Endodermal cell (in vitro differentiated cells): ENCODE measurements at regions not wholly inside any gene's neighbourhood (a gene's known extent, or its start where the extent isn't known, plus 50 kb on each side); places are given as distances from the start of the nearest gene placed in this dataset.

Experiments
- DNase-seq: peaks from one replicate; pipeline ENCODE4 v3.0.0-alpha.2; 2017
- H3K27ac ChIP-seq: 2 replicates; pipeline ENCODE4 v1.5.1; 2013; ENCODE audit warnings: mild to moderate bottlenecking, low read depth, low read length, moderate library complexity
- H3K27me3 ChIP-seq: 2 replicates; pipeline ENCODE4 v1.6.1; 2013; ENCODE audit warnings: mild to moderate bottlenecking, low read length, moderate library complexity; ENCODE audit not compliant: insufficient read depth, control insufficient read depth, poor library complexity, severe bottlenecking
- H3K36me3 ChIP-seq: 2 replicates; pipeline ENCODE4 v1.7.0; 2013; ENCODE audit warnings: mild to moderate bottlenecking, low read length, moderate library complexity; ENCODE audit not compliant: control insufficient read depth, insufficient read depth
- H3K4me1 ChIP-seq: one replicate; pipeline ENCODE4 v1.7.0; 2013; ENCODE audit warnings: low read length; ENCODE audit not compliant: control insufficient read depth, insufficient read depth
- H3K4me3 ChIP-seq: 2 replicates; pipeline ENCODE4 v1.5.1; 2013; ENCODE audit warnings: mild to moderate bottlenecking, low read length, moderate library complexity
- H3K9ac ChIP-seq: 2 replicates; pipeline ENCODE4 v1.6.1; 2013; ENCODE audit warnings: mild to moderate bottlenecking, low read length, moderate library complexity; ENCODE audit not compliant: poor library complexity, severe bottlenecking; ENCODE audit errors: extremely low read depth
- H3K9me3 ChIP-seq: 2 replicates; pipeline ENCODE4 v1.6.1; 2013; ENCODE audit warnings: mild to moderate bottlenecking, low read length, moderate library complexity; ENCODE audit not compliant: control insufficient read depth
- H3K27ac Mint-ChIP-seq: 2 replicates; pipeline ENCODE4 v1.8.0; 2020; ENCODE audit warnings: mixed read lengths
- H3K27me3 Mint-ChIP-seq: 2 replicates; pipeline ENCODE4 v1.8.0; 2021; ENCODE audit warnings: mild to moderate bottlenecking, mixed read lengths; ENCODE audit not compliant: insufficient read depth
- H3K36me3 Mint-ChIP-seq: 2 replicates; pipeline ENCODE4 v1.8.0; 2020; ENCODE audit warnings: low read depth, mixed read lengths
- H3K4me1 Mint-ChIP-seq: 2 replicates; pipeline ENCODE4 v1.8.0; 2020; ENCODE audit warnings: mixed read lengths
- H3K4me3 Mint-ChIP-seq: 2 replicates; pipeline ENCODE4 v1.8.0; 2020; ENCODE audit warnings: mild to moderate bottlenecking, moderate library complexity, mixed read lengths
- H3K9me3 Mint-ChIP-seq: 2 replicates; pipeline ENCODE4 v1.8.0; 2020; ENCODE audit warnings: mild to moderate bottlenecking, mixed read lengths
- WGBS, 2 experiments: methylation state at CpG; one replicate each; pipeline versions ENCODE4 v1.1.5 to v1.1.7; 2013; ENCODE audit warnings: missing lambda C conversion rate in 2 of 2, mixed read lengths in 1 of 2; ENCODE audit not compliant: insufficient coverage in 1 of 2, insufficient read length in 1 of 2; 5-methylcytosine and 5-hydroxymethylcytosine counted together
- TF ChIP-seq, protein P1 (sequence below): fragments of 200-600 bp; sonication (generic); conservative IDR thresholded peaks from 2 replicates; pipeline ENCODE4 v1.5.0; 2021; ENCODE audit warnings: antibody characterized with exemption, mild to moderate bottlenecking

DNA sequence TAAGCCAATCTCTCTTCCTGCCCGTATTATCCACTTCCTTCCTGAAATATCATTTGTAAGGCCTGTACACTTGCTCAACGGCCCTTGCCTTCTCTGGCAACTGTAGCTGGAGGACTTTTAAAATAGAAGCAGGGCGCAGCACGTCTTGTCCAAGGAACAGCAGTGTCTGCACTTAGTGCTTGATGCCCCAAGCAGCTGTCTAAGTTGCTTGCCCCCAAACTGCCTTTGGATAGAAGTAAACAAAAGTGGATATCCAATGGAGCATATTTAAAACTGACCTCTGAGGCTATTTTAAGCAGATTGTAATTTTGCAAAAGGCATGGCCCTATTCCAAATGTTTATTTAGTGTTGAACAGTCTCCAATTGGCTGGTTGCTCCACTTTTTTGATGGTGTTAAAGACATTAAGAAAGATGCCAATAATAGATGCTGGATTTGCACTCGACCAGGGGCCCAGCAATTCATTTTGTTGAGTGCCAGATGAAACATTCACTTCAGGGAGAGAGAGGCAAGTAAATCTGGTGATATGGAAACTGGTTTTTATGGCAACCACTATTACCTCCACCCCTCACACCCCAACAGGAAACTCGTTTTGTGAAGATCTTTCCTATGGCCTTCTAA is 526.8 kb upstream of the TBL1XR1 start:
- no peak overlapping the region for H3K27ac Mint-ChIP-seq
- Histone ChIP-seq H3K9ac (no peak overlapping the region), H3K36me3 (no peaks in the 10 kb centered on the region), H3K27ac (no peak overlapping the region), H3K4me1 (no peaks in the 10 kb centered on the region), H3K27me3 (no peaks in the 10 kb centered on the region), H3K9me3 (no peaks in the 10 kb centered on the region), H3K4me3 (no peak overlapping the region)
- WGBS, 2 experiments, result 93 to 95% methylated on average over 4 to 6 of the region's 6 CpGs
- peaks cover 7% of the 10 kb centered on the region for H3K9me3 Mint-ChIP-seq
- TF ChIP-seq, protein P1, sequence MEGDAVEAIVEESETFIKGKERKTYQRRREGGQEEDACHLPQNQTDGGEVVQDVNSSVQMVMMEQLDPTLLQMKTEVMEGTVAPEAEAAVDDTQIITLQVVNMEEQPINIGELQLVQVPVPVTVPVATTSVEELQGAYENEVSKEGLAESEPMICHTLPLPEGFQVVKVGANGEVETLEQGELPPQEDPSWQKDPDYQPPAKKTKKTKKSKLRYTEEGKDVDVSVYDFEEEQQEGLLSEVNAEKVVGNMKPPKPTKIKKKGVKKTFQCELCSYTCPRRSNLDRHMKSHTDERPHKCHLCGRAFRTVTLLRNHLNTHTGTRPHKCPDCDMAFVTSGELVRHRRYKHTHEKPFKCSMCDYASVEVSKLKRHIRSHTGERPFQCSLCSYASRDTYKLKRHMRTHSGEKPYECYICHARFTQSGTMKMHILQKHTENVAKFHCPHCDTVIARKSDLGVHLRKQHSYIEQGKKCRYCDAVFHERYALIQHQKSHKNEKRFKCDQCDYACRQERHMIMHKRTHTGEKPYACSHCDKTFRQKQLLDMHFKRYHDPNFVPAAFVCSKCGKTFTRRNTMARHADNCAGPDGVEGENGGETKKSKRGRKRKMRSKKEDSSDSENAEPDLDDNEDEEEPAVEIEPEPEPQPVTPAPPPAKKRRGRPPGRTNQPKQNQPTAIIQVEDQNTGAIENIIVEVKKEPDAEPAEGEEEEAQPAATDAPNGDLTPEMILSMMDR, result no peak
- H3K4me3 Mint-ChIP-seq, result no peak overlapping the region
- H3K36me3 Mint-ChIP-seq, result no peaks in the 10 kb centered on the region
- no peaks in the 10 kb centered on the region for H3K27me3 Mint-ChIP-seq
- H3K4me1 Mint-ChIP-seq, result no peaks in the 10 kb centered on the region
- no peak for DNase-seq

DNA sequence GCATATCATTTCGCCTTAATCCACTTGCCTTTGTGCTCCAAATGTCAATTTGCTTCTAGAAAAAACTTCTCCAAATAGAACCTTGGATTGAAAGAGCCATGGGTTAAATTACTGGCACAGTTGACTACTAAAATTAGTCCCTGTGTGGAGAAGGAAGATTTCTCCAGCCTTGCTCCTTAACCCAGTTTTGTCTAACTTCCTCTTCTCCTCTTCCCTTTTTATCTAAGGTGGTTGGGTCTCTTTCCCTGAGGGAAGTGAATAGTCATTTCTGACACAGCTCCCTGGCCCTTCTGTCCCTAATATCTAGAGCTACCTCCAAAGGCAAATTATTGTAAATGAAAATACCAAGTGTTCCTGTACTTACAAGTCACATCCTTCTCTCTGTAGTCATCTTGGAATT is 527.9 kb upstream of the TBL1XR1 start:
- H3K27ac Mint-ChIP-seq, result no peak overlapping the region
- Histone ChIP-seq H3K9me3 (no peaks in the 10 kb centered on the region), H3K9ac (no peak overlapping the region), H3K36me3 (no peaks in the 10 kb centered on the region), H3K4me1 (no peaks in the 10 kb centered on the region), H3K27ac (no peak overlapping the region), H3K27me3 (no peaks in the 10 kb centered on the region), H3K4me3 (no peak overlapping the region)
- H3K27me3 Mint-ChIP-seq, result no peaks in the 10 kb centered on the region
- peaks cover 7% of the 10 kb centered on the region for H3K9me3 Mint-ChIP-seq
- no peaks in the 10 kb centered on the region for H3K36me3 Mint-ChIP-seq
- DNase-seq, result no peak
- WGBS, 2 experiments, result 100% methylated on average over 1 of the region's 1 CpG; no CpG with 5 or more reads in 1 of the 2 experiments
- H3K4me1 Mint-ChIP-seq, result no peaks in the 10 kb centered on the region
- TF ChIP-seq, protein P1, result no peak
- H3K4me3 Mint-ChIP-seq, result no peak overlapping the region

DNA sequence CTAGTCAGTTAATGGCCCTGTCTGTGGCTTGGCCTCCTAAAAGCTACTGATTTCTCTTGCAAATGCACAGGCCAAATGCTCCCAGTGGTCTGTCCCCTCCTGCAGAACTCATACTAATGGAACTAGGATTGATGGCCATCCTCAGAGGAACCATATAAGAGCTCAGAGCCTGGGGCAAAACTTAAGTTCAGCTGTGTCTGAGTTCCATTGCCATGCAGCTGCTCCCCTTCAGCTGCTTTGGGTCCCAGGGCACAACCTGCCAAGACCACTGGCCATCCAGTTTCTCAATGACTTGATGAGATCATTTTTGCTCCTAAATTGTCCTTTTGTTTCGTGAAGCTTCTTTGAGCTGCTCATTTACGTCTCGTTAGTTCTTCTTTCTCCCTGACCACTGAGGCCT is 529.5 kb upstream of the TBL1XR1 start:
- Histone ChIP-seq H3K4me3 (no peak overlapping the region), H3K9ac (no peak overlapping the region), H3K4me1 (no peaks in the 10 kb centered on the region), H3K9me3 (no peaks in the 10 kb centered on the region), H3K27ac (no peak overlapping the region), H3K27me3 (no peaks in the 10 kb centered on the region), H3K36me3 (no peaks in the 10 kb centered on the region)
- Mint-ChIP-seq H3K4me1 (no peaks in the 10 kb centered on the region), H3K27me3 (no peaks in the 10 kb centered on the region), H3K9me3 (peaks cover 5% of the 10 kb centered on the region), H3K27ac (no peak overlapping the region), H3K36me3 (no peaks in the 10 kb centered on the region), H3K4me3 (no peak overlapping the region)
- no peak for DNase-seq
- 93 to 95% methylated on average over 3 of the region's 3 CpGs for WGBS, 2 experiments
- TF ChIP-seq, protein P1, result no peak
